IPS-15b (cell line): ENCODE measurements at regions not wholly inside any gene's neighbourhood (a gene's known extent, or its start where the extent isn't known, plus 50 kb on each side); places are given as distances from the start of the nearest gene placed in this dataset.

Source experiments
- H3K27me3 ChIP-seq: one replicate; pipeline ENCODE4 v1.6.1; 2013; ENCODE audit warnings: low read length; ENCODE audit not compliant: control insufficient read depth, insufficient read depth
- H3K36me3 ChIP-seq: one replicate; pipeline ENCODE4 v1.6.1; 2013; ENCODE audit warnings: low read length; ENCODE audit not compliant: control insufficient read depth, insufficient read depth
- H3K4me1 ChIP-seq: one replicate; pipeline ENCODE4 v1.6.1; 2013; ENCODE audit warnings: mild to moderate bottlenecking, low read length; ENCODE audit not compliant: control insufficient read depth, insufficient read depth
- H3K4me3 ChIP-seq: one replicate; pipeline ENCODE4 v1.5.1; 2013; ENCODE audit warnings: low read depth, low read length
- H3K9ac ChIP-seq: one replicate; pipeline ENCODE4 v1.6.1; 2013; ENCODE audit warnings: low read depth, mild to moderate bottlenecking, low read length
- H3K9me3 ChIP-seq: one replicate; pipeline ENCODE4 v1.6.1; 2013; ENCODE audit warnings: mild to moderate bottlenecking, low read length; ENCODE audit not compliant: control insufficient read depth, insufficient read depth

DNA sequence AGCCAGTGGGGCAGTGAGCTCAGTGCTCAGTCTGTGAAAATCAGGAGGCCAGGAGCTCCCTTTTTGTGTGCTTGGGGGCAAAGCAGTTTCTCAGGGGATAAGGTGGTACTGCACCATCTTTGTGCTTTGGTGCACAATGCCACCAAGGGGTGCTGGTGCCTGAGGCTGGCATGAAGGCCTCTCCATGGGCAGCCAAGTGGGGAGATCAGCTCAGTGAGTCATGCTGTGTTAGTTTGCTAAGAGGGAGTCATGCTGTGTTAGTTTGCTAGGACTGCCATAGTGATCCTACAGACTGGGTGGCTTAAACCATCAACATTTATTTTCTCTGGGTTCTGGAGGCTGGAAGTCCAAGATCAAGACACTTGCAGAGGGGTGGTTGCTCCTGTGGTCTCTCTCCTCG lies 428.1 kb downstream of the PRDM2 start:
- H3K4me3 ChIP-seq = no peak overlapping the region
- H3K9me3 ChIP-seq = no peaks in the 10 kb centered on the region
- no peaks in the 10 kb centered on the region for H3K27me3 ChIP-seq
- H3K36me3 ChIP-seq = no peaks in the 10 kb centered on the region
- no peaks in the 10 kb centered on the region for H3K4me1 ChIP-seq
- H3K9ac ChIP-seq = no peak overlapping the region

DNA sequence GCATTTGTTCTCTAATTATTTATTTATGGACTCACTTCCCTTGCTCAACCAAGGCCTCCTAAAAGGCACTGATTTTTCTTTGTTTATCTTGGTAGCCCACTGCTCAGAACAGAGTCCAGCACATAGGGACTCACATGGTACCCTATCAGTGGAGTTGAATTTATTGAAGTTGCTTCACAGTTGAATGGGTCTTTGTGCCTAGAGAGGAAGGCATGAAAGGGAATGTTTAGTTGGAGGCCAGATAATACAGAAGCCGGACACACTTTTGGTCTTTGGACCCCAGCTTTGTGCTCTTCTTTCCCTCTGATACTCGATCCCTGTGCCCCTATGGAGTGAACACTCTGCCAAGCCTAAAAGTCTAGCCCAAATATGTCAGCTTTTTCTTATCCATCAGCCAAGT lies 429.0 kb downstream of the PRDM2 start:
- no peak overlapping the region for H3K4me3 ChIP-seq
- no peaks in the 10 kb centered on the region for H3K4me1 ChIP-seq
- no peaks in the 10 kb centered on the region for H3K9me3 ChIP-seq
- H3K27me3 ChIP-seq = no peaks in the 10 kb centered on the region
- no peak overlapping the region for H3K9ac ChIP-seq
- H3K36me3 ChIP-seq = no peaks in the 10 kb centered on the region

DNA sequence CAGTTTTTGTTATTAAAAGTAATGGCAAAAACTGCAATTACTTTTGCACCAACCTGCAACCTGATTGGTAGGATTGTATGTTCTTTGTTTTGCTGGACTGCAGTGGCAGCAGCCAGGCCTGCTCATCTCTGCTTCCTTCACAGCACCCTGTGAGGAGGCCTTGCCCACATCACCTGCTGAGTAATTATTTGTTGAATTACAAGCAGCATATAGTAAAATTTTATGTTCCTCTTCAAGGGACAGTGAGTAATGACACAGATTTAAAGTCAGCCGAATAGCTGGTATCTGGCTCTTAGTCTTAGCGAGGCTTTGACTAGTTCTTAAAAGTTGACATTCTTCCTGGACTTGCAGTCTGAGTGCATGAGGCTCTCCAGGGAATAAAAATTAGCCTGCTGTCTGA lies 435.1 kb downstream of the PRDM2 start:
- Histone ChIP-seq H3K4me3 (no peak overlapping the region), H3K27me3 (no peaks in the 10 kb centered on the region), H3K4me1 (peaks cover 10% of the 10 kb centered on the region), H3K9ac (no peak overlapping the region), H3K36me3 (no peaks in the 10 kb centered on the region), H3K9me3 (no peaks in the 10 kb centered on the region)

DNA sequence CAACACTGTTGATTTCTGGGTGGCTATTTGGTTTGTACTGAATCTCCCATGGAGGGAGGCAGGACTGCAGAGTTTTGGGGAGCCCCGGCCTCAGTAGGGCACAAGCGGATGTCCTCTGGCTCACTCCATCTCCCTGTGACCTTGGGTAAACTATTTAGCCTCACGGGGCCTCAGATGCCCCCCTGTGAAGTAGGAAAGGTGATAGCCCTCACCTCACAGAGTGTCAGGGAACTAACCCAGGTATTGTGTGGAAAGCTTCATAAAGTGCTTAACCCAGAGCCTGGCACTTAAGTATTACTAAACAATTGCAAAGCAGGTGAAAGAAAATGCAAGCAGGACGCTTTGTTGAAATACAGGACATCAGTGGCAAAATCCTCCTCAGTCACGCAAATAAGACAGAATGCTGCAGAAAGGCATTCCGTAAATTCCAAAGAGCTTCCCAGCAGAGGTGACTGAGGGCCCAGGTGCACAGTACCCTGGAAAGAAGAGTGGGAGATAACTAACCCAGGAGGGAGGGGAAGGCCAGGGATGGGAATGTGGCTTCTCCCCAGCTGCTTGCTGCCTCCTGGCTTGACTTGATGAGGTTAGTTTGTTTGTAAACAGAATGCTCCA lies 436.3 kb downstream of the PRDM2 start:
- no peak overlapping the region for H3K9ac ChIP-seq
- no peak overlapping the region for H3K4me3 ChIP-seq
- no peaks in the 10 kb centered on the region for H3K27me3 ChIP-seq
- H3K4me1 ChIP-seq = peaks cover 10% of the 10 kb centered on the region
- H3K9me3 ChIP-seq = no peaks in the 10 kb centered on the region
- no peaks in the 10 kb centered on the region for H3K36me3 ChIP-seq

DNA sequence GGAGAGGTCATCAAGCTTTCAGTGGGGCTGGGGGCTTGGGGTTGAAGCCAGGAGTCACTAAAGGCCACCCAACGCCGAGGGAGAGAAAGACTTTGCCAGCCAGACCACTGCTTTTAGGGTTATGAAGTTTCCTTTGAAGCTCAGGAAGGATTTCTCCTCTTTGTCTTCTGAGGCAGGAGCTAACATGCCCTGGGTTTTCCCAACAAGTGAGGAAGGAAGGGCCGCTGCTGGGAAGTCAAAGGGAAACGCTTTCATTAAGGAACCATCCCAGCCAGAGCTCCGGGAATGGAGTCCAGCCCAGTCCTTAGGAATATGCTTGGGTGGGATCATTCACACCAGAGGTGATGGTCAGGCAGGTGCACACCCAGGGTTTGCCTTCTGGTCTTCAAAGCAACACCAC lies 436.9 kb downstream of the PRDM2 start:
- H3K27me3 ChIP-seq = no peaks in the 10 kb centered on the region
- no peak overlapping the region for H3K9ac ChIP-seq

DNA sequence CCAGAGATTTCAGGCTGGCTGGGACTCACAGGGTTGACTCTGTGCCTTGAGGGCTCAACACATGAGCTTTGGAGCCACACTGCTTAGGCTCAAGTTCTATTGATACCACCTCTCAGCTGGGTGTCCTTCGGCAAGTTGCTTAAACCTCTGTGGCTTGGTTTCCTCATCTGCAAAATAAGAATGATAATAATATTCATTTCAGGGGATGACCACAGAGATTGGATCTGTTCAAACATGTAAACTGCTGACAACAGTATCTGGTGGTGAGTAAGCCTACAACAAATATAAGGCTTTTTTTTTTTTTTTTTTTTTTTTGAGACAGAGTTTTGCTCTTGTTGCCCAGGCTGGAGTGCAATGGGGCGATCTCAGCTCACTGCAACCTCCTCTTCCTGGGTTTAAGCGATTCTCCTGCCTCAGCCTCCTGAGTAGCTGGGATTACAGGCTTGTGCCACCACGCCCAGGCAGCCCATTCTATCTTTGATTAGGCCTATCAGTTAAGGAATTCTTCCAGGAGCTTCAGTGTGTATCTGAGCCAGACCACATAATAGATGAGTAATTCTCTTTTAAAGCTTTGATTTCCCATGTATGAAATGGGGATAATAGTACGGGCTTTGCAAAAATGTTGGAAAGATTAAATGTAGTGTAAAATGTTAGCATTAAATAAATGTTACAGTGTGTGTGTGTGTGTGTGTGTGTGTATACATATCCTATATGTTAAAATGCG lies 437.6 kb downstream of the PRDM2 start:
- H3K9ac ChIP-seq = no peak overlapping the region
- no peaks in the 10 kb centered on the region for H3K36me3 ChIP-seq
- no peak overlapping the region for H3K4me3 ChIP-seq
- no peaks in the 10 kb centered on the region for H3K27me3 ChIP-seq
- H3K4me1 ChIP-seq = peaks cover 10% of the 10 kb centered on the region
- H3K9me3 ChIP-seq = no peaks in the 10 kb centered on the region

More for the DNA sequence above, 436.9 kb downstream of the PRDM2 start:
- H3K9me3 ChIP-seq = no peaks in the 10 kb centered on the region
- H3K36me3 ChIP-seq = no peaks in the 10 kb centered on the region
- H3K4me3 ChIP-seq = no peak overlapping the region
- H3K4me1 ChIP-seq = peaks cover 10% of the 10 kb centered on the region

DNA sequence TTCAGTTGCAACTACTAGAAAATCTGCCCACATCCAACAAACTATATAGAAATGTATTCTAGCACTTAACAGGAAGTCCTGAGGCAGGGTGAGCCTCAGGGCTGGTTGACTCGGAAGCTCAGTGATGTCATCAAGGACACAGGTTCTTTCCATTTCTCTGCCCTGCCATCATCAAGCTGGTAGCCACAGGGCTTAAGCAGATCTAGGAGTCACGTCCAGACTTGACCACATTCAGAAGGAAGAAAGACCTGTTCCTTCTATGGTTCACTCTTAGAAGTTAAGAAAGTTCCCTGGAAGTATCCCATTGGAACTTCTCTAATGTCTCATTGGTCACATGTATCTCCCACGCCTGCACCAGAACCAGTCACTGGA lies 438.1 kb downstream of the PRDM2 start:
- Histone ChIP-seq H3K27me3 (no peaks in the 10 kb centered on the region), H3K36me3 (no peaks in the 10 kb centered on the region)

DNA sequence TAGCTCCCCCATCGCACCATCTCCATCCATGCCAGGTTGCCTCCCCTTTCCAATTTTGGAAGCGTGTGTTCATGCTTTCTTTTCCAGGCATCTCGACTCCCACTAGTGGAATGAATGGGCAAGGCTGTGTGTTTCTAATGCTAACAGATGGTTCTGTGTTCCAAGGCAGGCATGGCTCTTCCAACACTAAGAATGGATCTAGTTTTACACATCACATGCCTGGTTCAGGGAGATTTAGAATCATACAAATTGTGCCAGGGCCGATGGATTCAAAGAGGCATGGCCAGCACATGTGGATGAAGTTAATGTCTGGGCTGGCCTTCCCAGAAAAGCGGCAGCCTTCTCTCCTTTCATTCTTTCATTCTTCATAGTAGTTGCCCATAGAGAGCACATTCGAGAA lies 438.7 kb downstream of the PRDM2 start:
- Histone ChIP-seq H3K4me3 (no peak overlapping the region), H3K9ac (no peak overlapping the region), H3K36me3 (no peaks in the 10 kb centered on the region), H3K9me3 (no peaks in the 10 kb centered on the region), H3K27me3 (no peaks in the 10 kb centered on the region), H3K4me1 (peaks cover 10% of the 10 kb centered on the region)

More for the DNA sequence above, 438.1 kb downstream of the PRDM2 start:
- Histone ChIP-seq H3K9ac (no peak overlapping the region), H3K9me3 (no peaks in the 10 kb centered on the region), H3K4me3 (no peak overlapping the region), H3K4me1 (peaks cover 10% of the 10 kb centered on the region)

DNA sequence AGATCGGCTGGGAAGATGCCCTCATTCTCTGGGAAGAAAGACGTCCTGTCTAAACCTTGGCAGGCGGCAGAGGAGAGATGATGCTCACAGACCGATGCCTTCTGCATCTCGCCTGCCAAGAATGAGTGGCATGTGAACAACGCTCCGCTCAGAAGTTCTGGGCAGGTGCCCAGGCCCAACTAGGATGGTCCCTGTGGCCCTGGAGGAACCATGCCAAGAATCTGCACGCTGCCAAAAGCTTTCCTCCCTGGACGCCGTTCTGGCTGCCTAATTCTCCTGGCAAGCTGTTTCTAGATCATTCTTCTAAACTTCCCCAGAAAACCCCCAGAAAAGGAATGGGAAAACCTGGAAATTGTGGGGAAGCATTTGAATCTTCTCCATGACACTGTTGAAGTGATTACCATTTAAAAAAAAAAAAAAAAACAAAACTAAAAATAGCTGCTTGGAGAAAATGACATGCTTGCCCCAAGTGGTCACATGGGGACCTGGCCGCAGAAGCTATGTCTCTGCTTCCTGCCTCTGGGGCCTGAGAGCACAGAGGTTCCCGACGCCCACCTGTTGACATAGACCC lies 440.9 kb downstream of the PRDM2 start:
- Histone ChIP-seq H3K36me3 (no peaks in the 10 kb centered on the region), H3K4me3 (no peak overlapping the region), H3K27me3 (no peaks in the 10 kb centered on the region), H3K9me3 (no peaks in the 10 kb centered on the region), H3K4me1 (peaks cover 3% of the 10 kb centered on the region), H3K9ac (no peak overlapping the region)

DNA sequence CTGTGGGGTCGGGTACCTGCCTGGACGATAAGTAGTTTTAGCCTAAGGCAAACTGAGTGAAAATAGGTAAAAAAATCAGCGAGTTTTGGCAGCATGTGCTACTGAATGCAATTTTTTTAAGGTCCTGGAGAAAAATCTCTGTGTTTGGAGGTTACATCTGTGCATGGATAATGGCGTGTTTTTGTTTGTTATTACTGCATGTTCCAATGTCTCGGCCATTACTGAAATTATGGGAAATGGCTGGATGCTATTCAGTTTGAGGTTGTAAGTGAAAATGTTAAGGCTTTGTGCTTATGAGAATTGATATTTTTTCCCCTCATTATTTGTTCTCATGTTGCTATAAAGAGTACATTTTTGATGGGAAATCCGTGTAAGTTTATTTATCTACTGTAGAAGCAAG lies 441.7 kb downstream of the PRDM2 start:
- Histone ChIP-seq H3K4me3 (no peak overlapping the region), H3K9me3 (no peaks in the 10 kb centered on the region), H3K9ac (no peak overlapping the region), H3K27me3 (no peaks in the 10 kb centered on the region), H3K4me1 (peaks cover 2% of the 10 kb centered on the region), H3K36me3 (no peaks in the 10 kb centered on the region)

DNA sequence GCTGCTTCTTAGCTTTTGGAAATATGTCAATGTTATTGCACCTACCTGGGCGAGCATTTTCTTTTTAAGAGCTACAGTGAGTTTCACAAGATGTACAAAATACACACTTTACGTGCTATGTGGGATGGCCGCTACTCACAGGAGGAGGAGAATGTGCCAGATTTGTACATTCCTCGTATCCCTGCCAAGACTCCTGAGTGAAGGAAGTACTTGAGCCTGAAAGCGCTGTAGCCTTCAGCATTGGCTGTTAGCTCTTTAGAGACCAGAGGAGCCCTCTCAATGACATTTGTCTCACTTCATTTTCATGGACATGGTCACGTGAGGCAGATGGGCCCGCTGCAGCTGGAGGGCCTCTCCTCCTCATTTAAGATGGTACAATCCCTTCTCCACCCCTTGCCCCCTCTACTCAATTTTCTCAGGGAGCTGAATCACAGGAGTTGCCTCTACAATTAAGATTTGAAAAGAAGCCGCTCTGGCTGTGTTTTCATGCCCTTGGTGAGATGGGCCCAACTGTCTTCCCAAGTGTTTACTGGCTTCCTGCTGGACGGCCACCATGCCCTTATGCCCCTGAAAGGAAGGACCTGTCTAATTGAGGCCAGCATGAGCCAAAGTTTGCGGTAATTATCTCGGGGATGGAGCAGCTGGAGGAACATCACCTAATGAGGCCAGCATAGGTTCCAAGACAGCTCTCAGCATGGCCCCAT lies 442.6 kb downstream of the PRDM2 start:
- no peaks in the 10 kb centered on the region for H3K27me3 ChIP-seq
- no peak overlapping the region for H3K9ac ChIP-seq
- H3K4me3 ChIP-seq = no peak overlapping the region
- no peaks in the 10 kb centered on the region for H3K4me1 ChIP-seq
- no peaks in the 10 kb centered on the region for H3K9me3 ChIP-seq
- H3K36me3 ChIP-seq = no peaks in the 10 kb centered on the region

DNA sequence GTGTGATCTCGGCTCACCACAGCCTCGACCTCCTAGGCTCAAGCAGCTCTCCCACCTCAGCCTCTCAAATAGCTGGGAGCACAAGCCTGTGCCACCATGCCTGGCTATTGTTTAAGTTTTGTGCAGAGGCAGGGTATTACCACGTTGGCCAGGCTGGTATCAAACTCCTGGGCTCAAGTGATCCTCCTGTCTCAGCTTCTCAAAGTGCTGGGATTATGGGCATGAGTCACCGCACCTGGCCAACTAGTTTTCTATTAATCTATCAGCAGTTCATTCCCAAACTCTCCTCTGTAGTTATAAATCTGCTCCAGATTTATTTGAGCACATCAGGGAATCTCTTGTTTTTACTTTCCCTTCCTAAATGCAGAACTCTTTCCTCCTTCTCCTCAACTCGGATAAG lies 443.8 kb downstream of the PRDM2 start:
- H3K4me3 ChIP-seq = no peak overlapping the region
- H3K36me3 ChIP-seq = no peaks in the 10 kb centered on the region
- H3K9me3 ChIP-seq = no peaks in the 10 kb centered on the region
- H3K27me3 ChIP-seq = no peaks in the 10 kb centered on the region
- H3K4me1 ChIP-seq = no peaks in the 10 kb centered on the region
- H3K9ac ChIP-seq = no peak overlapping the region
